BJ (cell line): ENCODE measurements at regions not wholly inside any gene's neighbourhood (a gene's known extent, or its start where the extent isn't known, plus 50 kb on each side); places are given as distances from the start of the nearest gene placed in this dataset.

Source experiments
- CTCF ChIA-PET: fragments of 350-600 bp; formaldehyde crosslinking; extraction: SDS; loops from one replicate; lab custom pipeline; 2021; ENCODE audit warnings: antibody characterized with exemption, inconsistent platforms; lab: Yijun Ruan, JAX
- POLR2A ChIA-PET: fragments of 300-600 bp; sonication (Branson Sonifier 250); formaldehyde crosslinking; extraction: SDS; loops from one replicate; lab custom pipeline; 2021; ENCODE audit warnings: antibody characterized with exemption; lab: Charles Lee
- DNase-seq: peaks from one replicate; pipeline ENCODE4 v3.0.0-alpha.2; 2011; ENCODE audit warnings: low read depth
- H3K27me3 ChIP-seq: 2 replicates; pipeline ENCODE4 v1.6.0; 2011; ENCODE audit warnings: low read length; ENCODE audit not compliant: control insufficient read depth, insufficient read depth
- H3K36me3 ChIP-seq: 2 replicates; pipeline ENCODE4 v1.5.1; 2011; ENCODE audit warnings: low read length; ENCODE audit not compliant: control insufficient read depth, insufficient read depth
- H3K4me3 ChIP-seq: 2 replicates; pipeline ENCODE4 v1.5.1; 2011; ENCODE audit warnings: low read depth, mild to moderate bottlenecking, control low read depth, low read length
- CTCF ChIP-seq: IDR thresholded peaks from 2 replicates; pipeline ENCODE4 v1.5.1; 2011; ENCODE audit warnings: low read depth, mild to moderate bottlenecking, control low read depth, inconsistent platforms, low read length, moderate library complexity; ENCODE audit not compliant: insufficient read depth

GRCh38 chr11:92557879-92558278 lies 333.3 kb downstream of the FAT3 start:
- CTCF ChIA-PET = interaction anchor here (0.9 to 1.6 kb wide), 2 partner anchors 14 to 328 kb away, joined by 4 read pairs; no protein-coding TSS in a partner anchor
- POLR2A ChIA-PET = no interaction called here

GRCh38 chr11:92558323-92558722 lies 333.7 kb downstream of the FAT3 start:
- Histone ChIP-seq H3K36me3 (no peaks in the 10 kb centered on the region), H3K27me3 (no peaks in the 10 kb centered on the region), H3K4me3 (no peak overlapping the region)
- ChIA-PET CTCF (interaction anchor here (0.9 to 1.6 kb wide), 2 partner anchors 14 to 327 kb away, joined by 4 read pairs; no protein-coding TSS in a partner anchor), POLR2A (no interaction called here)
- DNase-seq = no peak
- no peak for TF ChIP-seq CTCF

More at GRCh38 chr11:92557879-92558278, 333.3 kb downstream of the FAT3 start:
- no peak for TF ChIP-seq CTCF
- Histone ChIP-seq H3K27me3 (no peaks in the 10 kb centered on the region), H3K4me3 (no peak overlapping the region), H3K36me3 (no peaks in the 10 kb centered on the region)
- DNase-seq = no peak

- CTCF ChIA-PET = no interaction called here
- Histone ChIP-seq H3K4me3 (no peak overlapping the region), H3K36me3 (no peaks in the 10 kb centered on the region), H3K27me3 (no peaks in the 10 kb centered on the region)
- POLR2A ChIA-PET = no interaction called here
- DNase-seq = no peak
- TF ChIP-seq CTCF = no peak
These were observed 345.1 kb downstream of the FAT3 start for GRCh38 chr11:92569726-92570125.

- TF ChIP-seq CTCF = no peak
- H3K27me3 ChIP-seq = no peaks in the 10 kb centered on the region
- H3K36me3 ChIP-seq = no peaks in the 10 kb centered on the region
- ChIA-PET CTCF (no interaction called here), POLR2A (no interaction called here)
- H3K4me3 ChIP-seq = no peak overlapping the region
- no peak for DNase-seq
These were observed 347.9 kb downstream of the FAT3 start for GRCh38 chr11:92572559-92572958.

- ChIA-PET CTCF (no interaction called here), POLR2A (no interaction called here)
- H3K27me3 ChIP-seq = no peaks in the 10 kb centered on the region
- no peak overlapping the region for H3K4me3 ChIP-seq
- no peak for TF ChIP-seq CTCF
- H3K36me3 ChIP-seq = no peaks in the 10 kb centered on the region
- no peak for DNase-seq
These were observed 351.7 kb downstream of the FAT3 start for GRCh38 chr11:92576315-92576714.
